GM18498 (cell line): ENCODE measurements at regions not wholly inside any gene's neighbourhood (a gene's known extent, or its start where the extent isn't known, plus 50 kb on each side); places are given as distances from the start of the nearest gene placed in this dataset.
"Not testable (repeated sequence)": the region's sequence is repeated elsewhere in the genome, so short reads cannot be mapped to it uniquely, and the experiment has no call there.

Experiments used
- ATAC-seq: cut with Tn5 transposase; IDR thresholded peaks from one replicate; pipeline ENCODE4 v1.9.1; 2021; ENCODE audit warnings: mild to moderate bottlenecking, moderate library complexity; ENCODE audit not compliant: unreplicated experiment

DNA sequence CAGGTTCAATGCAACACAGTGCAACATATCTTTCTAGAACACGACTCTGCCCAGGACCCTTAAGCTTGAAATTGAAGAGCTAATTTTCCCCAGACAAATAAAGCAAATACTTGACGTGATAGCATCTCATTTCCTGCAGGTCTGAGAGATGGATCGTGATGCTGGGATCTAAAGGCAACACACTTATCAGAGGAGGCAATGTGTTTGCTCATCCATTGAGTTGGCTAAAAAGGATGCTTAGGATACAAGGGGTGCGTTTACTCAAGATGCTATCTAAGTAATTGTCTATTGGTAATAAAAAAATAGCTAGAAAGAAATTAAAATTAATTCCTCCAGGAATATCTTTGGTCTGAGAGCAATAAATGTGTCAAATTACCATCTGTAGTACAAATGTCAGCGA, 129.0 kb downstream of the SOCS6 start:
- no peak for ATAC-seq

DNA sequence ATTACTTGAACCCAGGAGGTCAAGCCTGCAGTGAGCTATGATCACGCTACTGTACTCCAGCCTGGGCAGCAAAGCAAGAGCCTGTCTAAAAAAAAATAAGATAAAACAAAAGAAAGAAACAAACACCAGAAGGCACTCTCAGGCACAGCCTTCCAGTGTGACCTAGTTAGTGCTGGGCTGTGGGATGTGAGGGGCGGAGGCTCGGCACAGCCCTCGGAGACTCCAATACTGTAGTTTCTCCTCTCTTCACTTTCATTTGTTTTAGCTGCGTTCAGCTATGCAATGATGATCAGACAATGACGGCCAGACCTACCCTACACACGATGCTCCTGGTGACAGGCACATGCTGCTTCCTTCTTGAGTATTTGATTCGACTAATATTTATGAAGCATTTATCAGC, 127.7 kb downstream of the SOCS6 start:
- no peak for ATAC-seq

DNA sequence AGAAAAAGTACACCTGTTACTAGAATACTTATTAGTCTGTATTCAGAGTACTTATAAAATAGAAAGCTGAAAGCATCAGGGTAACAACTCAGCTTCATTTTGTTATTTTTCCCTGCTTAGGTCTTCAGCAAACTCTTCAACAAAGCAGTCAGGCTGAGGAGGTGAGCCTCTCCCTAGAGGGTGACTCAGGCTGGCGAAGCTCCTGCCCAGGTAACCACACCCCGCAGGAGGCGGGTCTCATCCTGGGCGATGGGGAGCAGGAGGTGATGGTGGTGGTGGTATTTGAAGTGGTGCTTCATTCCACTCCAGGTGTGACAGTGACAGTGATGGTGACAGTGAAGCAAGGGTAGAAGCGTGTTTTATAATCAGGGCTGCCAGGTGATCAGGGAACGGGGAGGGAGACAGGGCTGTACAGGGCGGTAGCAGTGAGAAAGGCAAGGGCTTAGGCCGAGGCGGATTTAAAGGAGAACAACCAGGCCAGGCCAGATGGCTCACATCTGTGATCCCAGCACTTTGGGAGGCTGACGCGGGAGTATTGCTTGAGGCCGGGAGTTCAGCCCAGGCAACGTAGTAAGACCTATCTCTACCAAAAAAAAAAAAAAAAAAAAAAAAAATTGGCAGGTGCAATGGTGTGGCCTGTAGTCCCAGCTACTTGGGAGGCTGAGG, 127.1 kb downstream of the SOCS6 start:
- ATAC-seq = no peak

- ATAC-seq = no peak
Measured at GRCh38 chr18:70414315-70414900, 125.6 kb downstream of the SOCS6 start.

GRCh38 chr18:70413455-70413854, 124.6 kb downstream of the SOCS6 start:
- ATAC-seq = no peak

DNA sequence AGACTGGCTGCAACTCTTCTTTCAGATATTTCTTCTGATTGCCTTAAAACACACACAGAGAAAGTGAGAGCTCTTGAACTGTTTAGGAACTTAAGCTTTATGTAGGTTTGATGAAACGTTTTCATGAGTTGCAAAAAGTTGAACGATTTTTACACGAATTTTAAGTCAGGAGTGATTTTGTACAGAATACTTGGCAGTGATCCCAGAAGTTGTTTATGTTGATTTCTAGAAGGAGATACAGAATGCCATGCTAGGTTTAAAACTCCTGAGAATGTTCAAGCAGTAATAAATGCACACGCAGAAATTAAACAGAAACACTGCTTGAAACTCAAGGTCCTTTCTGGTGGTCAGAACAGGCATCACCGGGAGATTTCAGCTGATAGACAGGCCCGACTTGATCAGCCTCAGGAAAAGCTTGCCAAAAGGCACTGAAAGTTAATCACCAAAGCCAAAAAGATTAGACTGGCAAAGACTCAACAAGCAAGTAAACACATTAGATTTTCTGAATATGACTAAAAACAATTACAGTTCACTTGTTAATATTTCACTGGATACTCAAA, 123.1 kb downstream of the SOCS6 start:
- ATAC-seq = no peak

DNA sequence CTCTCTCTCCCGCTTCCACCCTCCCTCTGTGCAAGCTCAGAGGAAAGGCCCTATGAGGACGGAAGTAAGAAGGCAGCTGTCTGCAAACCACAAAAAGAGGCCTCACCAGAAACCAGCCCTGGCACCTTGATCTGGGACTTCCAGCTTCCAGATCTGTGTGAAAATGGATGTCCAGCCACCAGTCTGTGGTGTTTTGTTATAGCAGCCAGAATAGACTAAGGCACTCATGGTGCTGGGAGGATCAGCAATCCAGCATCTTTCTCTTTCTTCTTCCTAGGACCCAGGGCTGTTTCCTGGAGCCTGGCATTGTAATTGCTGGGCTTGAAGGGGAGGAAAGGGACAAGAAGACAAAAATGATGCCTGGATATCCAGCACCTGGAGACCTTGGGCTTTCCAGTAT, 122.5 kb downstream of the SOCS6 start:
- no peak for ATAC-seq

GRCh38 chr18:70405052-70405451, 116.2 kb downstream of the SOCS6 start:
- ATAC-seq = no peak

- no peak for ATAC-seq
Measured at GRCh38 chr18:70400476-70400875, 111.6 kb downstream of the SOCS6 start.

- no peak for ATAC-seq
Measured at GRCh38 chr18:70398076-70398475, 109.2 kb downstream of the SOCS6 start.

DNA sequence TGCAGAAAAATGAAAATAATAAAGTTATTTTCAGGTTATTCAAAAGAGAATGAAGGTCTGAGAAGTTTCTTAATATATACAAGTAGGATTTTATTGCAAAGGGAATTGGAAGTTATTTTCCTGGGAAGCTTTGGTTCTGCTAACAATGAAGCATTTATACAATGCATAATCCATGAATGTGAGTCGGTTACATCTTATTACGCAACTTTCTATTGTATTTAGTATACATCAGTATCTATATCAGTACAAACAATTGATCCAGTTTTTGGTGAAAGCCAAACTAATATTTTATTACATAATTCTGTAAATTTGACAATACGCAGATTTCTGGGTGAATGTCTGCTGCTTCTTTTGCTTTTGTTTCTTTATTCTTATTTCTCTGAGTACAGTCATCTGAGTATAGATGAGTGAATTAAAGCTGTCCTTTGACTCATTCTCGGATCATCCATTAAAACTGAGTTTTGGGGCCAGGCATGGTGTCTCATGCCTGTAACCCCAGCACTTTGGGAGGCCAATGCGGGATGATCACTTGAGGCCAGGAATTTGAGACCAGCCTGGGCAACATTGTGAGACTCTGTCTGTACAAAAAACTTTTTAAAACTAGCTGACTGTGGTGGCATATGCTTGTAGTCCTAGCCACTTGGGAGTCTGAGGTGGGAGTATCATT, 108.5 kb downstream of the SOCS6 start:
- ATAC-seq = no peak

DNA sequence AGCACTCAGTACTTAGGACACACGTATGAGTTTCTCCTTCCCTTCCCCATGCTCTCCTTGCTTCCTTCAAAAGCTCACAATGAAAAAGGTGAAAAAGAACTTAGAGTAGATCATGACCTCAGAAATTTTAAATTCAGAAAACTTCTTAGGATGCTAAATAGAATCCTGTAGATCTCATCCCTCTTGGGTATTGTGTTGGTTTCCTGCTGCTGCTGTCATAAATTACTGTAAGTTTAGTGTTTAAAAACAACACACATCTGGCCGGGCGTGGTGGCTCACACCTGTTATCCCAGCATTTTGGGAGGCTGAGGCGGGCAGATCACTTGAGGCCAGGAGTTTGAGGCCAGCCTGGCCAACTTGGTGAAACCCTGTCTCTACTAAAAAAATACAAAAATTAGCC, 106.9 kb downstream of the SOCS6 start:
- ATAC-seq = not testable (repeated sequence)

GRCh38 chr18:70394672-70395071, 105.8 kb downstream of the SOCS6 start:
- ATAC-seq = no peak

- no peak for ATAC-seq
Measured at GRCh38 chr18:70390371-70391090, 101.7 kb downstream of the SOCS6 start.

GRCh38 chr18:70389036-70389435, 100.2 kb downstream of the SOCS6 start:
- ATAC-seq = not testable (repeated sequence)

GRCh38 chr18:70387027-70387426, 98.2 kb downstream of the SOCS6 start:
- no peak for ATAC-seq

DNA sequence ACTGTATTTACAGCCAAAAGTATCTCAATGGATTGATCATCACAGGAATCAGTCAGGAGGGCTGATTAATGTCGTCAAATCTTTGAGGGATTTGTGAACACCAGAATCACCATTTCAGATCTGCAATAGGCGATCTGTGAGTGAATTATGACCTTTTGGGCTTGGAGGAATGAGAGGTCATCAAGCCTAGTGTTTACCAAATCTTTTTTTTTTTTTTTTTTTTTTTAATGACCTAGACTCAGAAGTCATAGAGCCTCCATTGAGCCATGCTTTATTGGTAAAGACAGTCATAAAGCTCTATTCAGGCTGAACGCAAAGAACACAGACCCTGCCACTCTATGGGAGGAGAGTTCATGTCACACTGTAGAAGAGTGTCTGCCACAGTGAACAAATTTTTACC, 97.7 kb downstream of the SOCS6 start:
- no peak for ATAC-seq

DNA sequence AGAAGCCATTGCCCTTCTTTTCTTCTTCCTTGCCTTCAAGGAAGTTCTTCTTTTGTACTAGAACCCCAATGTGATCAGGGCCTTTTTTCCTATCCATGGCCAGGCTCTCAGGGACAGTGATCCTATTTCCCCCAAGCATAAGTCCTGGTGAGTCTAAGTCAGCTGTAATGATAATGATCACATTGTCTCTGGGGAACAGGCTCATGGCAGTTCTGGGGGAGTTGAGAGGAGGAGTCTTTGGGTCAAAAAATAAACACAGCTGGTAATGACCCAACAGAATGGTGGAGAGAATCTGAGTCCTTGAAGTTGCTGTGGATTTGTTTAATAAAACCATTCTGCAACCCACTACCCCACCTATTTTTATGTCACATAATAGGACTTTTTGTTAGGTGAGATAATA, 96.6 kb downstream of the SOCS6 start:
- ATAC-seq = no peak

GRCh38 chr18:70384181-70384790, 95.4 kb downstream of the SOCS6 start:
- ATAC-seq = no peak

GRCh38 chr18:70382992-70383717, 94.3 kb downstream of the SOCS6 start:
- ATAC-seq = no peak
